Gastrocnemius medialis (tissue), 4 donors: ENCODE measurements at regions not wholly inside any gene's neighbourhood (a gene's known extent, or its start where the extent isn't known, plus 50 kb on each side); places are given as distances from the start of the nearest gene placed in this dataset.

Experiments used
- ATAC-seq, 2 donors: fragments of 150-250 bp; one replicate each; pipeline ENCODE4 v1.9.1; 2016
- DNase-seq, 2 donors: peaks; one replicate each; pipeline ENCODE4 v3.0.0-alpha.2; 2019
- H3K27ac ChIP-seq, 4 donors: fragments of 200-600 bp; sonication (generic); 1 replicate in 1 of 4; 2 replicates in 3 of 4; pipeline ENCODE4 v1.5.1; 2016 to 2018; ENCODE audit warnings: mild to moderate bottlenecking in 2 of 4, moderate library complexity in 1 of 4
- H3K27me3 ChIP-seq, 3 donors: fragments of 200-600 bp; sonication (generic) in 2 of 3; 1 replicate in 1 of 3; 2 replicates in 2 of 3; pipeline versions ENCODE4 v1.5.1 to v1.6.0; 2016 to 2019; ENCODE audit warnings: mild to moderate bottlenecking in 1 of 3, moderate library complexity in 1 of 3
- H3K36me3 ChIP-seq, 2 donors: fragments of 200-600 bp; sonication (generic) in 1 of 2; one replicate each; pipeline ENCODE4 v1.5.1; 2017 to 2018
- H3K4me1 ChIP-seq, 2 donors: fragments of 200-600 bp; sonication (generic) in 1 of 2; one replicate each; pipeline ENCODE4 v1.5.1; 2016 to 2017; ENCODE audit warnings: mild to moderate bottlenecking in 2 of 2
- H3K4me3 ChIP-seq, 4 donors: fragments of 200-600 bp; sonication (generic) in 3 of 4; 1 replicate in 1 of 4; 2 replicates in 3 of 4; pipeline ENCODE4 v1.5.1; 2016 to 2019; ENCODE audit warnings: mild to moderate bottlenecking in 2 of 4
- H3K9me3 ChIP-seq, 3 donors: fragments of 200-600 bp; sonication (generic) in 2 of 3; 1 replicate in 1 of 3; 2 replicates in 2 of 3; pipeline ENCODE4 v1.5.1; 2016 to 2019
- POLR2A ChIP-seq, 2 donors: fragments of 450-650 bp; IDR thresholded peaks; one replicate each; pipeline ENCODE4 v1.6.1; 2017; ENCODE audit warnings: antibody characterized with exemption in 2 of 2, mild to moderate bottlenecking in 2 of 2, moderate library complexity in 2 of 2
- in situ Hi-C, 4 donors: fragments of 200-750 bp; cut with MboI; loops; one replicate each; pipeline versions ENCODE4 v1.15.0 to v1.8.0; 2017; ENCODE audit warnings: low sequenced_read_pairs in 4 of 4
- intact Hi-C: fragments of 100-400 bp; cut with DNase I; formaldehyde crosslinking; loops from one replicate; pipeline ENCODE4 v1.15.1; 2023; ENCODE audit warnings: low total_unique reads
- TF ChIP-seq, protein P1 (sequence below), 5 experiments: fragments of 450-650 bp in 3 of 5; fragments of 200-600 bp in 2 of 5; sonication (generic) in 2 of 5; IDR thresholded peaks in 4 of 5; conservative IDR thresholded peaks in 1 of 5; 1 replicate in 4 of 5; 2 replicates in 1 of 5; pipeline ENCODE4 v1.5.1; 2016 to 2019; ENCODE audit warnings: antibody characterized with exemption in 5 of 5, mild to moderate bottlenecking in 3 of 5, moderate library complexity in 3 of 5

DNA sequence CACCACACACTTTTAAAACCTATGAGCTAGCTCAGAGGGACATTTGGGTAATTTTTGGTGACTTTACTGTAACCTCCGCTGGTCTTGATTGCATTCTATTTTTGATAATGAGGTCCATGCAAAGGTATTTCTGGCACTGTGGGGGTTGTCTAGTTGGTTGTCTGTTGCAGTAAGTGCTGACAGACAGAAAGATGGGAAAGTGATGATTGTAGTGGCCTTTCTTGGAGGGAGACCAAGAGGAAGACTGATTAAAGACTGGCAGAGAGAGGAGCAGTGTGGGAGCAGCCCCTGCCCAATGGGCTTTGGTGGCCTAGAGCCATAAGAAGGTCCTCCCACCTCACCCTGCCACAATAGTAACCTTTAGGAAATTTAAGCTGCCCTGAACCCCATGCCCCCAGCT is 173.4 kb upstream of the CTBP2 start:
- Histone ChIP-seq H3K4me3 (no peak overlapping the region), H3K27me3 (no peaks in the 10 kb centered on the region), H3K36me3 (no peaks in the 10 kb centered on the region), H3K4me1 (peaks cover 0 to 8% of the 10 kb centered on the region in 2 donors), H3K27ac (no peak overlapping the region), H3K9me3 (no peaks in the 10 kb centered on the region)
- in situ Hi-C loops (loop anchor here in 2 of 4 donors (10.0 to 25.0 kb wide), 4 partner anchors 146 to 296 kb away; partner anchors contain the start of gene CTBP2 (in 1 of the 2)), intact Hi-C loops (no loop called here)
- DNase-seq (no peak), ATAC-seq (no peak)
- TF ChIP-seq POLR2A (IDR thresholded peaks at IDR 0.05), result no peak
- TF ChIP-seq, protein P1, sequence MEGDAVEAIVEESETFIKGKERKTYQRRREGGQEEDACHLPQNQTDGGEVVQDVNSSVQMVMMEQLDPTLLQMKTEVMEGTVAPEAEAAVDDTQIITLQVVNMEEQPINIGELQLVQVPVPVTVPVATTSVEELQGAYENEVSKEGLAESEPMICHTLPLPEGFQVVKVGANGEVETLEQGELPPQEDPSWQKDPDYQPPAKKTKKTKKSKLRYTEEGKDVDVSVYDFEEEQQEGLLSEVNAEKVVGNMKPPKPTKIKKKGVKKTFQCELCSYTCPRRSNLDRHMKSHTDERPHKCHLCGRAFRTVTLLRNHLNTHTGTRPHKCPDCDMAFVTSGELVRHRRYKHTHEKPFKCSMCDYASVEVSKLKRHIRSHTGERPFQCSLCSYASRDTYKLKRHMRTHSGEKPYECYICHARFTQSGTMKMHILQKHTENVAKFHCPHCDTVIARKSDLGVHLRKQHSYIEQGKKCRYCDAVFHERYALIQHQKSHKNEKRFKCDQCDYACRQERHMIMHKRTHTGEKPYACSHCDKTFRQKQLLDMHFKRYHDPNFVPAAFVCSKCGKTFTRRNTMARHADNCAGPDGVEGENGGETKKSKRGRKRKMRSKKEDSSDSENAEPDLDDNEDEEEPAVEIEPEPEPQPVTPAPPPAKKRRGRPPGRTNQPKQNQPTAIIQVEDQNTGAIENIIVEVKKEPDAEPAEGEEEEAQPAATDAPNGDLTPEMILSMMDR (IDR thresholded peaks at IDR 0.05 in 4 of 5, conservative IDR thresholded peaks at IDR 0.05 in 1 of 5), result no peak

DNA sequence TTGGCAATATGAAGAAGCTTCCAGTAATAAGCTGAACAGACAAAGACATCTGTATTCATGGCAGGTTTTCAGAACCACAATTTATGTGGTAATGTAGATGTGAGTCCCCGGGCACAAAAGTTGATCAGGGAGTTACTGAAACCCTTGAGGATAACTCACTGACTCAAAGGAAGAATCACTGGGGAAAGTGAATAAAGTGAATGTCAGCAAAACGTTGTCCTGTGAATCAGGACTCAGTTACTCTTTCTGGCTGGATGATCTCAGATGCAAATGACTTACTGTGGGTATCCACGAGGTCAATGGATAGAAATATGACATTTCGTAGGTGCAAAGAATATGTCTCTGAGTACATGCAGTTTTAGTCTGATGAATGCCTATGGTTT is 172.8 kb upstream of the CTBP2 start:
- H3K27ac ChIP-seq, result no peak overlapping the region

DNA sequence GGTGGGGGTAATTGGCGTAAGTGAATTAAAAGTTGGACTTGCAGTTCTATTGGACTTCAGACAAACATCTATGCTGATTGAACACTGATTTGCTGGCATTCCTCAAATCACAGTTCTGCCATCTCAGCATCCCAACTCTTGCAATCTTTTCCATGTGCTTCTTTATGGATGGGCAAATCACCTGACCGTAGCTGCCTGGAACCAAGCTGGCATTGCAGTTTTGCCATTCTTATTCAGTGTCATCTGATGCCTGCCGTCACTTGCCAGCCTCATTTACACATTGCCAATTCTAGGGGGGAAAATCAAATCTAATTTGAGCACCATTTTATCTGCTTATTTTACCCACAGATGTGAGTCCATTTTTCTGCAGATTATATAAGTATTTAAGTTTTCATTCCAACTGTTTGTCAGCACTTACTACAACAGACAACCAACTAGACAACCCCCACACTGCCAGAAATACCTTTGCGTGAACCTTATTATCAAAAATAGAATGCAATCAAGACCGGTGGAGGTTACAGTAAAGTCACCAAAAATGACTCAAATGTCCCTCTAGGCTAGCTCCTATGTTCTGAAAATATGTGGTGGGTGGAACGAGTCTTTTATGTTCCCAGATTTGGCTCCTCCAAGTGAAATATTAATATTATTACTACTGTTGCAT is 172.3 kb upstream of the CTBP2 start:
- peak in 1 of 2 donors; percentile 39 for ATAC-seq

More for the DNA sequence above, 172.8 kb upstream of the CTBP2 start:
- no peaks in the 10 kb centered on the region for H3K9me3 ChIP-seq
- TF ChIP-seq, protein P1 (IDR thresholded peaks at IDR 0.05 in 4 of 5, conservative IDR thresholded peaks at IDR 0.05 in 1 of 5), result no peak
- TF ChIP-seq POLR2A (IDR thresholded peaks at IDR 0.05), result no peak
- H3K4me3 ChIP-seq, result no peak overlapping the region
- ATAC-seq (no peak), DNase-seq (no peak)
- no peaks in the 10 kb centered on the region for H3K36me3 ChIP-seq
- no peaks in the 10 kb centered on the region for H3K27me3 ChIP-seq
- intact Hi-C loops (no loop called here), in situ Hi-C loops (loop anchor here in 2 of 4 donors (10.0 to 25.0 kb wide), 4 partner anchors 146 to 296 kb away; partner anchors contain the start of gene CTBP2 (in 1 of the 2))
- peaks cover 0 to 8% of the 10 kb centered on the region in 2 donors for H3K4me1 ChIP-seq

DNA sequence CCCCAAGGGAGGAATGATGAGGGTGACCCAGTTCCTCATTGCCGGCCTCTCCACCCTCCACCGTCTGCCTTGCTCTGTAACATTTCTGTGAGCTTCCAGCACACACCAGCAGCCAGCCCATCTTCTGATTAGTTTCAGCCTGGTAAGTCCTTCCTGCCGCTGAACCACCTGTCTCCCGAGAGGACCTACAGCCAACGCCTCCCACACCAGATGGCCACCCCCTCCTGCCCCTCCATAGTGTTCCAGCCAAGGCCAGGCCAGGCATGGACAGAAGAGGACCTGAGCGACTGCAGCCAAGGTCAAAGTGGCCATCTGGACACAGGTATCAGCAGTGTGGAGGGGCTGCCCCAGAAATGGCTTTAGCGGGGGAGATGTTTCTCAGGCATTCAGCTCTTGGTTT is 170.7 kb upstream of the CTBP2 start:
- H3K4me3 ChIP-seq, result no peak overlapping the region
- no peak for ATAC-seq
- no peaks in the 10 kb centered on the region for H3K9me3 ChIP-seq
- in situ Hi-C loops (loop anchor here in 2 of 4 donors (10.0 to 25.0 kb wide), 4 partner anchors 144 to 294 kb away; partner anchors contain the start of gene CTBP2 (in 1 of the 2)), intact Hi-C loops (no loop called here)
- TF ChIP-seq POLR2A (IDR thresholded peaks at IDR 0.05), result no peak
- TF ChIP-seq, protein P1 (IDR thresholded peaks at IDR 0.05 in 4 of 5, conservative IDR thresholded peaks at IDR 0.05 in 1 of 5), result no peak
- no peaks in the 10 kb centered on the region for H3K36me3 ChIP-seq
- H3K27ac ChIP-seq, result no peak overlapping the region
- peaks cover 0 to 8% of the 10 kb centered on the region in 2 donors for H3K4me1 ChIP-seq
- DNase-seq, result no peak
- no peaks in the 10 kb centered on the region for H3K27me3 ChIP-seq

More for the DNA sequence above, 172.3 kb upstream of the CTBP2 start:
- H3K36me3 ChIP-seq, result no peaks in the 10 kb centered on the region
- no peak overlapping the region for H3K27ac ChIP-seq
- DNase-seq, result no peak
- TF ChIP-seq, protein P1 (IDR thresholded peaks at IDR 0.05 in 4 of 5, conservative IDR thresholded peaks at IDR 0.05 in 1 of 5), result no peak
- TF ChIP-seq POLR2A (IDR thresholded peaks at IDR 0.05), result no peak
- peaks cover 0 to 8% of the 10 kb centered on the region in 2 donors for H3K4me1 ChIP-seq
- H3K4me3 ChIP-seq, result no peak overlapping the region
- no peaks in the 10 kb centered on the region for H3K9me3 ChIP-seq
- H3K27me3 ChIP-seq, result no peaks in the 10 kb centered on the region
- in situ Hi-C loops (loop anchor here in 2 of 4 donors (10.0 to 25.0 kb wide), 4 partner anchors 145 to 295 kb away; partner anchors contain the start of gene CTBP2 (in 1 of the 2)), intact Hi-C loops (no loop called here)
